GM23248 (cell line): ENCODE measurements at regions not wholly inside any gene's neighbourhood (a gene's known extent, or its start where the extent isn't known, plus 50 kb on each side); places are given as distances from the start of the nearest gene placed in this dataset.
"Not testable (repeated sequence)": the region's sequence is repeated elsewhere in the genome, so short reads cannot be mapped to it uniquely, and the experiment has no call there.

Experiments used
- EZH2 ChIP-seq: fragments of 200-600 bp; sonication (generic); IDR thresholded peaks from 2 replicates; pipeline ENCODE4 v1.6.1; 2018; ENCODE audit warnings: antibody characterized with exemption, mild to moderate bottlenecking; ENCODE audit not compliant: insufficient read depth, poor library complexity, severe bottlenecking
- EZH2phosphoT487 ChIP-seq: fragments of 200-600 bp; sonication (generic); IDR thresholded peaks from 2 replicates; pipeline ENCODE4 v1.6.1; 2018; ENCODE audit warnings: antibody characterized with exemption, moderate library complexity, mild to moderate bottlenecking, low read depth; ENCODE audit not compliant: insufficient read depth

DNA sequence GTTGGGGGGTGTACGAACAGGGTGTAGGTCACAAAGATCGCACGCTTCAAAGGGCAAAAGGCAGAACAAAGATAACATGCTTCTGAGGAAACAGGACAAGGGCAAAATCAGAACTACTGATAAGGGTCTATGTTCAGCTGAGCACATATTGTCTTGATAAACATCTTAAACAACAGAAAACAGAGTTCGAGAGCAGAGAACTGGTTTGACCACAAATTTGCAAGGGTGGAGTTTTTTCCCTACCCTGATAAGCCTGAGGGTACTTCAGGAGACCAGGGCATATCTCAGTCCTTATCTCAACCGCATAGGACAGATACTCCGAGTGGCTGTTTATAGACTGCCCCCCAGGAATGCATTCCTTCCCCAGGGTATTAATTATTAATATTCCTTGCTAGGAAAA is 139.1 kb upstream of the CNTNAP4 start:
- not testable (repeated sequence) for TF ChIP-seq EZH2, EZH2phosphoT487
